MM.1S (cell line): ENCODE measurements at regions not wholly inside any gene's neighbourhood (a gene's known extent, or its start where the extent isn't known, plus 50 kb on each side); places are given as distances from the start of the nearest gene placed in this dataset.

ENCODE experiments used
- CTCF ChIP-seq: fragments of 300-600 bp; sonication (generic); IDR thresholded peaks from 2 replicates; pipeline ENCODE4 v1.5.1; 2016; ENCODE audit warnings: antibody characterized with exemption, low read length, mixed read lengths
- EZH2 ChIP-seq: fragments of 300-600 bp; sonication (generic); optimal IDR thresholded peaks from 2 replicates; pipeline ENCODE3; 2017; ENCODE audit warnings: low read depth, mild to moderate bottlenecking, antibody characterized with exemption, low read length, mixed read lengths
- EZH2phosphoT487 ChIP-seq: fragments of 300-600 bp; sonication (generic); IDR thresholded peaks from 2 replicates; pipeline ENCODE4 v1.6.1; 2018; ENCODE audit warnings: antibody characterized with exemption, low read length

GRCh38 chr11:128279866-128280265, 307.5 kb downstream of the ETS1 start:
- TF ChIP-seq CTCF: no peak
- TF ChIP-seq EZH2phosphoT487: no peak
- TF ChIP-seq EZH2: no peak
